CD1c-positive myeloid dendritic cell (primary cell): ENCODE measurements at regions not wholly inside any gene's neighbourhood (a gene's known extent, or its start where the extent isn't known, plus 50 kb on each side); places are given as distances from the start of the nearest gene placed in this dataset.

Experiments
- DNase-seq: peaks from one replicate; pipeline ENCODE4 v3.0.0-alpha.2; 2016; ENCODE audit errors: extremely low spot score

GRCh38 chr4:121277194-121278105, 103.4 kb downstream of the QRFPR start:
- no peak for DNase-seq

GRCh38 chr4:121273191-121273590, 107.6 kb downstream of the QRFPR start:
- no peak for DNase-seq

- DNase-seq = no peak
Measured at GRCh38 chr4:121272526-121272925, 108.3 kb downstream of the QRFPR start.

GRCh38 chr4:121270389-121270788, 106.3 kb upstream of the TNIP3 start:
- no peak for DNase-seq

- no peak for DNase-seq
Measured at GRCh38 chr4:121269001-121269400, 104.9 kb upstream of the TNIP3 start.

- no peak for DNase-seq
Measured at GRCh38 chr4:121266982-121267381, 102.9 kb upstream of the TNIP3 start.

GRCh38 chr4:121256887-121257466, 92.9 kb upstream of the TNIP3 start:
- DNase-seq = peak; percentile 11

GRCh38 chr4:121255986-121256750, 92.0 kb upstream of the TNIP3 start:
- peak; percentile 83 for DNase-seq

GRCh38 chr4:121253961-121254360, 89.8 kb upstream of the TNIP3 start:
- no peak for DNase-seq

GRCh38 chr4:121252224-121252806, 88.2 kb upstream of the TNIP3 start:
- DNase-seq = peak; percentile 75

- no peak for DNase-seq
Measured at GRCh38 chr4:121248747-121249146, 84.6 kb upstream of the TNIP3 start.

GRCh38 chr4:121246698-121247097, 82.6 kb upstream of the TNIP3 start:
- no peak for DNase-seq

GRCh38 chr4:121243485-121243884, 79.4 kb upstream of the TNIP3 start:
- no peak for DNase-seq

GRCh38 chr4:121242188-121242750, 78.1 kb upstream of the TNIP3 start:
- no peak for DNase-seq

GRCh38 chr4:121239951-121240350, 75.8 kb upstream of the TNIP3 start:
- no peak for DNase-seq

- DNase-seq = no peak
Measured at GRCh38 chr4:121238461-121238860, 74.3 kb upstream of the TNIP3 start.

- no peak for DNase-seq
Measured at GRCh38 chr4:121237069-121237399, 72.9 kb upstream of the TNIP3 start.

GRCh38 chr4:121236353-121237068, 72.4 kb upstream of the TNIP3 start:
- no peak for DNase-seq

- DNase-seq = no peak
Measured at GRCh38 chr4:121233982-121234381, 69.9 kb upstream of the TNIP3 start.

GRCh38 chr4:121229993-121230392, 65.9 kb upstream of the TNIP3 start:
- no peak for DNase-seq

GRCh38 chr4:121228848-121229247, 64.7 kb upstream of the TNIP3 start:
- DNase-seq = no peak
